ENCODE measurements at regions not wholly inside any gene's neighbourhood (a gene's known extent, or its start where the extent isn't known, plus 50 kb on each side); places are given as distances from the start of the nearest gene placed in this dataset.

GRCh38 chr6:133171989-133172604, 69.1 kb upstream of the EYA4 start:
- DNase-seq: peak in 2 of 58 donors; percentile 1

GRCh38 chr6:133173276-133173675, 67.9 kb upstream of the EYA4 start:
- DNase-seq: no peak

- peak in 1 of 58 donors; percentile 42 for DNase-seq
Observed at GRCh38 chr6:133179481-133179880, 61.7 kb upstream of the EYA4 start.

DNA sequence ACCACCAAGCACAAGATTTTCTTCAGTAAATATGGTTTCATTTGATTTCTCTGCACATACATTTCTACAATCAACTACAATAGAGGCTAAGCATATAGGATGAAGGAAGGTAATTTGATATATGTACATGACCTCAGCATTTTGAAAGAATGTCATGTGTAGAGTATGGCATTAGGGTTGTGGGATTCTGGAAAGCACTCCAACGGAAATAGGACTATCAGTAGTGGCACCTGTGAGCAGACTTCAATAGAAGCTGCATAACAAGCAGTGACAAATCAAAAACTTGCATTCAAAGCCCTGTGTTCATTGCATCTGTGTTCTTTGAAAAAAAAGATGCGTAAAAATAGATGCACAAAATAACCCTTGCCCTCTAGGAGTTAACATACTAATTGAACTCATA, 57.5 kb upstream of the EYA4 start:
- DNase-seq: no peak

DNA sequence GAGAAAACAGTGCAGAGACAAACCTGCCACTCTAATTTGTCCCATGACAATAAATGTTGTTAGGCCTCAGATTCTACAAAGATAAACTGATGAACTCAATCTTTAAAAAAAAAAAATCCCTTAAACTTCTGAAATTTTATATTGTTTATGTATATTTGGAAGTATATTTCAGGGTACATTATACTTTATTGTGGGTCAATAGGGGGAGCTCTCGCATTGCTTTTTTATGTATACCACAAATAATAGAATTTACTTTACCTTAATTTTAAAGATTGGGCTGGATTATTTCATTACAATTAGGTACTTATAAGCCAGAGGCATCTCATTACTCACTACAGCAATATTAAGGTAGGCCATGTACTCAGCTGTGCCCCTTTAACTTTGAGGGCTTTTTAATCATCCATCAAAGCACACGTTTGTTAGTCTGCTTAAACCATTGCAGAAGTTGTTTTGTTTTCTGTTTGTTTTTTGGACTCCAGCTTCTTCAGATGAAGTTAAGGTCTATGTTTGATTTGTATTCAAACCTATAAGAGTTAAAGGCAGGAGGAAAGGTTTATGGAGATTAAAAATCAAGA, 56.3 kb upstream of the EYA4 start:
- no peak for DNase-seq

GRCh38 chr6:133185731-133186130, 55.4 kb upstream of the EYA4 start:
- DNase-seq: no peak

- DNase-seq: no peak
Observed at GRCh38 chr6:133187114-133187513, 54.0 kb upstream of the EYA4 start.

GRCh38 chr6:133187657-133188453, 53.3 kb upstream of the EYA4 start:
- DNase-seq: no peak

- DNase-seq: no peak
Observed at GRCh38 chr6:133190912-133191311, 50.2 kb upstream of the EYA4 start.

- DNase-seq: no peak
Observed at GRCh38 chr6:133191323-133191722, 49.8 kb upstream of the EYA4 start.
